ENCODE measurements at regions not wholly inside any gene's neighbourhood (a gene's known extent, or its start where the extent isn't known, plus 50 kb on each side); places are given as distances from the start of the nearest gene placed in this dataset.
"Not testable (repeated sequence)": the region's sequence is repeated elsewhere in the genome, so short reads cannot be mapped to it uniquely, and the experiment has no call there.

DNA sequence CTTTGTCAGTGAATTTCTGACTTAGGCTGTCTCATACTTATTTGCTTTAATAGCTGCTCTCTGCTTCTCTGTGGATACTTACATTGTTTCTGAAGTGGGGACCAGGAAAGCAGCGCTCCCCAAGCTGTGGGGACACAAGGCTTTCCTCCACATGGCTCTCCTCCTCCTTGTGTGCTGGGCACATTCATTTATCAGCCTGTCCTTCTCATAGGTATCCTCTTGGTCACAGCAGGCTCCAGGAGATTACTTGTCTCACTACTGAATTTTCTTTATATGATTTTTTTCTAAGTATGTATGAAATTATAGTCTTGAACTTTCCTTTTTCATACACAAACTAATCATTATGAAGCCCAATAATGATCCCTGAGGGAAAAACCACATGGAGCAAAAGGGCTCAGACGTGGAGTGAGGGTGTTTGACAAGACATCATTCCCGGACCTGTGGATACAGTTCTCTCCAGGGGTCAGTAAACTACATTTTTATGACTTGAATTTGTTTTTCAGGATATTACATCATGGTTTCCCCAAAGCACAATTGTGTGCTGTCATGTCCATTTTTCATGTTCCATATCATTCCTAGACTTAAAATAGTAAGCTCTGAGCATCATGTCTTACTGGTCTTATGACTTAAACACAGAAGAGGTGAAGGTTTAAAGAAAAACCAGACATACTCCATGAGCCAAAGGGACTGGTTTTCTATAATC lies 234.5 kb downstream of the PCSK1 start:
- DNase-seq, result no peak

GRCh38 chr5:96197767-96198166 lies 235.3 kb downstream of the PCSK1 start:
- not testable (repeated sequence) for DNase-seq

- no peak for DNase-seq
Observed at GRCh38 chr5:96197347-96197746, 235.7 kb upstream of the ELL2 start.

DNA sequence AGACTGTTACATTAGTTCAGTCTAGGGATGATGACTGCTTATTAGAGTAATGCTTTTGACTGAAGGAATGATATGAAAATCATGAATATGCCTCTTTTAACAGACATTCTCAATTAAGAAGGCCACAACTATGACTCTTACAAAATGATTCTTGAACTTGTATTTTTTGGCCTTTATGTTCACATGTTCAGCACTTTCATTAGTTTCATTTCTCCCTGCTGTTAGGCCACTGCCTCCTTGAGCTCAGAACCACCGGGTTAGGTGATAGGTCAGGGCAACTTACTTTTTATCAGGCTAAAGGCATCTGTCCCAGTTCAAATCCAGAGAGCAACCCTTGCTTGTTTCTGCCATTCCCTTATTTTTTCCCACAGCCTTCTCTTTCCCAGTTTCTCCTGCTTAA lies 235.2 kb upstream of the ELL2 start:
- no peak for DNase-seq

- DNase-seq, result no peak
Observed at GRCh38 chr5:96196407-96196806, 234.8 kb upstream of the ELL2 start.

- no peak for DNase-seq
Observed at GRCh38 chr5:96195123-96195522, 233.5 kb upstream of the ELL2 start.

GRCh38 chr5:96194593-96194992 lies 232.9 kb upstream of the ELL2 start:
- DNase-seq, result no peak

GRCh38 chr5:96193946-96194345 lies 232.3 kb upstream of the ELL2 start:
- DNase-seq, result no peak

DNA sequence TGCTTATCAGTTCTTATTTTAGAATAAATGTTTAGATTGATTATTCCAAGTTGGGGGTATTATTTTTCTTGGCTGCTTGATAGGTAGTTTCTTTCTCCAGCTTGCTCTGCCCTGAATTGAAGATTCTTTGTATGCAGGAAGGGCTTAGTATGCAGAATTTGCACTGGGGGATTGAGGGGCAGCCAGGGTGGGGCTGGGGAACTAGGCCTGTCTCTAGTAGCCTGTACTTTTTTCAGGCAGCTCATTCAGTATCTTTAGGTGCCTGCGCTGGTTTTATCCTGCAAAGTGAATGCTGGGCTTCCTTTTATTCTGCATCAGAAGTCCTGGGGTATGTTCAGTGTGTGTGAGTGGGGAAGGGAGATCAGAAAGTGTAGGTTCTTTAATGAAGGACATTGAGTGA lies 228.3 kb upstream of the ELL2 start:
- no peak for DNase-seq

- no peak for DNase-seq
Observed at GRCh38 chr5:96189028-96189826, 227.6 kb upstream of the ELL2 start.

DNA sequence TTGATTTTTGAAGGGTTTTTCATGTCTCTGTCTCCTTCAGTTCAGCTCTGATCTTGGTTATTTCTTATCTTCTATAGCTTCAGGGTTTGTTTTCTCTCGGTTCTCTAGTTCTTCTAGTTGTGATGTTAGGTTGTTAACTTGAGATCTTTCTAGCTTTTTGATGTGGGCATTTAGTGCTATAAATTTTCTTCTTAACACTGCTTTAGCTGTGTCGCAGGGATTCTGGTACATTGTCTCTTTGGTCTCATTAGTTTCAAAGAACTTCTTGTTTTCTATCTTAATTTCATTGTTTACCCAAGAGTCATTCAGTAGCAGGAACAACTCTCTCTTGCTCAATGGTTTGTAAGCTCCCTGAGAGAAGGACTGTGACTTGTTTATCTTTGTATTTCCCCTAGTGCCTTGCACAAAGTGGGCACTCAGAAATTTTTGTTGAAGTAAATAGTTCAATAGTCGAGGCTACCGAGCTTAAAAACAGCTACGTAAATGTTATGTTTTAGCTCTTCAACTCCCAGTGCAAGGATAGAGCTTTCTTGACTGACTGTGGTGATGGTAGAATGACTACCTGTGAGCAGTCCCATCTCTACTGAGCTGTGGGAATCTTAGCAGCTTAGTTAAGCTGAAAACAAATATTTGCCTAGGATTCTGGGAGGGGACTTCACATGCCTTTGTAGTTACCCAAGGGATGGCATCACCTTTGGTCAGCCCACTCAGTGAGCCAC lies 225.8 kb upstream of the ELL2 start:
- no peak for DNase-seq

DNA sequence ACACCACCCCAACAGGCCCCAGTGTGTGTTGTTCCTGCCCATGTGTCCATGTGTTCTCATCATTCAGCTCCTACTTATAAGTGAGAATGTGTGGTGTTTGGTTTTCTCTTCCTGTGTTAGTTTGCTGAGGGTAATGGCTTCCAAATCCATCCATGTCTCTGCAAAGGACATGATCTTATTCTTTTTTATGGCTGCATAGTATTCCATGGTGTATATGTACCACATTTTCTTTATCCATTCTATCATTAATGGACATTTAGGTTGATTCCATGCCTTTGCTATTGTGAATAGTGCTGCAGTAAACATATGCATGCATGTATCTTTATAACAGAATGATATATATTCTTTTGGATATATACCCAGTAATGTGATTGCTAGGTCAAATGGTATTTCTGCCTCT lies 222.9 kb upstream of the ELL2 start:
- DNase-seq, result not testable (repeated sequence)

GRCh38 chr5:96180684-96181435 lies 219.2 kb upstream of the ELL2 start:
- DNase-seq, result no peak

DNA sequence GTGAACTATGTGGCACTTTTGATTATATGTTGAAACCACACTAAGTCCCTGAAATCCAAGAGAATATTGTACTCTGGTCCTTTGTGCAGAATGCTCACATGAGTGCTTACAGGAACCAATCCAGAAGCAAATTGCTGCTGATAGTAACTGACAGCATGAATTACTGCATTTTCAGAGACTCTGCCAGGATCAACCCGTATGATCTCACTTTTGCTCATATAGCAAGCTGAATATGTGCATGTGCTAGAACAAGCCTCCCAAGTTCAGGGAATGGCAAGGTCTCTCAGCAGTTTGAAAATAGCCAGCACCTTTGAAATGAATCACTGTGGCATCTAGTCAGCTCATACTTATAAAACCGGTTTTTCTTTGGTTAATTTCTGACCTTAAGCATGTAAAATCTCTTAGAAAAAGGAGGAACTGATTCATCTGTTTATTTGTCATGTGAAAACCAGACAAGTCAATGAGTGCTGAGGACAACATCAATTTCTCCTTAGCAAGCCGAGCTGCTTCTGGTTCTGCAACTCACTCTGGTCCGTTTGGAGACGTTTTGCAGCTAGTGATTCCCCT lies 215.7 kb upstream of the ELL2 start:
- no peak for DNase-seq

GRCh38 chr5:96176022-96176421 lies 214.4 kb upstream of the ELL2 start:
- DNase-seq, result no peak

DNA sequence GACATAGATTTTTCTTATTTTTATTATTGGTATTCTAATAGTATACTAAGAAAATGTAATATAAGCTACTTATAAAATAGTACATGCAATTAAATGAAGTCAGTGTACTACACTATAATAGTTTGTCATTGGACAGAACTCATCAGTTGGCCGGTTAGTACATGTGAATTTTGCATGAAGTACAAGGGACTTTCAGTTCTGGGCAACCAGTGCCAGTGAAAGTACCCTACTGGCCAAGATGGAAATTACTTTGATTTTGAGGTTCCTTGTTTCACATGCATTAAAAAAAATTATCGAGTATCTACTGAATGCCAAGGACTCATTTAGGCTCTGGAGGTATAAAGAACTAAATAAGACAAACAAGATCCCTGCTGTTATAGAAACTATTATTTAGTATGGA lies 213.4 kb upstream of the ELL2 start:
- no peak for DNase-seq

- DNase-seq, result no peak
Observed at GRCh38 chr5:96173366-96173765, 211.7 kb upstream of the ELL2 start.

DNA sequence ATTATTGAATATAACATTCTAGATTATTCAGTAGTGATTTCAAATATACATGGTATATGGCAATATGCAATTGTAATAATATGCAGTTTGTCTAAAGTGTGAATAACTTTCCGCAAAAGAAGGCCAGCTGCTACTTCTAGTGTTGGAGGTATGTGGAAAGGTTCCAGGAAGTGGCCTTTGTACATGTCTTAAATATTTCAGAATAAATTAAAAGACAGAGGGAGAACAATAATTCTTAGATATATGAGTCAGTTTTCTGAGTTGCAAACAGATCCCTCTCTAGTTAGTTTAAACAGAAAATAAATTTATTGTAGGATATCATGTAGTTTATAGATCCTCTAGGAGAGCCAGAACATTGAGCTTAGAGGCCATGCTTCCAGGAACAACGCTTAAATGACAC lies 210.8 kb upstream of the ELL2 start:
- no peak for DNase-seq

DNA sequence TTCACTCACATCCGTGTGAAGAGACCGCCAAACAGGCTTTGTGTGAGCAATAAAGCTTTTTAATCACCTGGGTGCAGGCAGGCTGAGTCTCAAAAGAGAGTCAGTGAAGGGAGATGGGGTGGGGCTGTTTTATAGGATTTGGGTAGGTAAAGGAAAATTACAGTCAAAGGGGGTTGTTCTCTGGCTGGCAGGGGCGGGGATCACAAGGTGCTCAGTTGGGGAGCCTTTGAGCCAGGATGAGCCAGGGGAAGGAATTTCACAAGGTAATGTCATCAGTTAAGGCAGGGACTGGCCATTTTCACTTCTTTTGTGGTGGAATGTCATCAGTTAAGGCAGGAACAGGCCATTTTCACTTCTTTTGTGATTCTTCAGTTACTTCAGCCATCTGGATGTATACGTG lies 210.3 kb upstream of the ELL2 start:
- DNase-seq, result not testable (repeated sequence)

GRCh38 chr5:96170481-96171125 lies 209.0 kb upstream of the ELL2 start:
- DNase-seq, result not testable (repeated sequence)

- not testable (repeated sequence) for DNase-seq
Observed at GRCh38 chr5:96168833-96169232, 207.2 kb upstream of the ELL2 start.

GRCh38 chr5:96159043-96159442 lies 197.4 kb upstream of the ELL2 start:
- no peak for DNase-seq

Data from NCI-H1105 (cell line).